ENCODE measurements at regions not wholly inside any gene's neighbourhood (a gene's known extent, or its start where the extent isn't known, plus 50 kb on each side); places are given as distances from the start of the nearest gene placed in this dataset.

DNA sequence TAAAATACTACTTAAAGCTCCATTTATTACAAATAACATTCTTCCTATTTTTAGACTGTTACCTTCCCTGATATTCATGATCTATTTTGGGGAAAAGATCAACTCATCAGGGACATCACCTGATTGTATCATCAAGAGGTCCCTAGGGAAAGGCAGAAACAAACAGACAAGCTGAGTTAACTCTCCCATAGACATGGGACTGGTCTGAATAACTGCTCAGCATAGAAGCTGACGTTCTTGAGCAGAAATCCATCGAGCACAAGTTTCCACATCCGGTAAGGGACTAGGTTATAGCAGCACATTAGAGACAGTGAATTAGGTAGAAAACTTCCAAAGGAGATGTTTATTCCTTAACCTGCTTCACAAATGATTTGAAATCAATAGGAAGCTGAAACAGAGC is 1100.4 kb upstream of the SLC39A10 start:
- TF ChIP-seq CTCF (IDR thresholded peaks at IDR 0.05) (no peak), POLR2A (IDR thresholded peaks at IDR 0.05) (no peak)

Measured in breast epithelium (tissue), 3 donors.